ENCODE measurements at regions not wholly inside any gene's neighbourhood (a gene's known extent, or its start where the extent isn't known, plus 50 kb on each side); places are given as distances from the start of the nearest gene placed in this dataset.

DNA sequence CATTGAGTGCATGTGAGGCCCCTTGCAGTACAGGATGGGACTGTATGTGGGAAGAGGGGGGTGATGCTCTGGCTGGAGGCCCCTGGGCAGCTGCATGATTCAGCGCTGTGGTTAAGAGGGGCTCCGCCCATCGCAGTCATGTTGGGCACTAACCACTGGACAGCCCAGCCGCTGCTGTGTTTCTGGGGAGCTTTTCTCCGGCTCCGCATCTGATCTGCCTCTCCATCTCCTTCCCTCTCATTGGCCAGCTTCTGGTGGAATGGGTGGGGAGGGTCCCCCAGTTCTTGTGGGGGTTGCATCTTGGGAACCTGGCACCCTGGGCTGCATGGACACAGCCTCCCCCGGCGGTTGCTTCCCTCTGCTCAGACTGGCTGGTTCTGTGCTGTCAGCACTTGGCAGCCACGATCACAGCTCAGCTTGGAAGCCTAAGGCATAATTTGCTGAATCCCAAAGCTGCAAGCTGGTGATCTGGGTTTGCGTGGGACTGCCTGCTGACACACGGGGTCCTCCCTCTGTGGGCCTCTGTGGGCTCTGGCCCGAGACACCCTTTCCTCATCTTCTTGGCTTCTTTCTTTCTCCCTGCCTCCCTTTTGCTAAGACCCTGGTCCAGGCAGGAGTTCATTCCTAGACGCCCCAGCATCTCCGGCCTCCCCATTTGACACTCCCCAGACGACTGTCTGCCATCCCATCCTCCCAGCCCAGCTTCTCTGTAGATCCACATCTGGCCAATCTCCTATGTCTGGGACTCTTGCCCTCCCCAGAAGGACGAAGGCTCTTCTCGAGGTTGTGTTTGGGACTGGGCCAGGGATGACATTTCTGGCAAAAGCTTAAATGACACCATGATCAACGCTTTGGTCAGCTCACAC lies 168.3 kb downstream of the SEC14L1 start:
- TF ChIP-seq, protein P1, sequence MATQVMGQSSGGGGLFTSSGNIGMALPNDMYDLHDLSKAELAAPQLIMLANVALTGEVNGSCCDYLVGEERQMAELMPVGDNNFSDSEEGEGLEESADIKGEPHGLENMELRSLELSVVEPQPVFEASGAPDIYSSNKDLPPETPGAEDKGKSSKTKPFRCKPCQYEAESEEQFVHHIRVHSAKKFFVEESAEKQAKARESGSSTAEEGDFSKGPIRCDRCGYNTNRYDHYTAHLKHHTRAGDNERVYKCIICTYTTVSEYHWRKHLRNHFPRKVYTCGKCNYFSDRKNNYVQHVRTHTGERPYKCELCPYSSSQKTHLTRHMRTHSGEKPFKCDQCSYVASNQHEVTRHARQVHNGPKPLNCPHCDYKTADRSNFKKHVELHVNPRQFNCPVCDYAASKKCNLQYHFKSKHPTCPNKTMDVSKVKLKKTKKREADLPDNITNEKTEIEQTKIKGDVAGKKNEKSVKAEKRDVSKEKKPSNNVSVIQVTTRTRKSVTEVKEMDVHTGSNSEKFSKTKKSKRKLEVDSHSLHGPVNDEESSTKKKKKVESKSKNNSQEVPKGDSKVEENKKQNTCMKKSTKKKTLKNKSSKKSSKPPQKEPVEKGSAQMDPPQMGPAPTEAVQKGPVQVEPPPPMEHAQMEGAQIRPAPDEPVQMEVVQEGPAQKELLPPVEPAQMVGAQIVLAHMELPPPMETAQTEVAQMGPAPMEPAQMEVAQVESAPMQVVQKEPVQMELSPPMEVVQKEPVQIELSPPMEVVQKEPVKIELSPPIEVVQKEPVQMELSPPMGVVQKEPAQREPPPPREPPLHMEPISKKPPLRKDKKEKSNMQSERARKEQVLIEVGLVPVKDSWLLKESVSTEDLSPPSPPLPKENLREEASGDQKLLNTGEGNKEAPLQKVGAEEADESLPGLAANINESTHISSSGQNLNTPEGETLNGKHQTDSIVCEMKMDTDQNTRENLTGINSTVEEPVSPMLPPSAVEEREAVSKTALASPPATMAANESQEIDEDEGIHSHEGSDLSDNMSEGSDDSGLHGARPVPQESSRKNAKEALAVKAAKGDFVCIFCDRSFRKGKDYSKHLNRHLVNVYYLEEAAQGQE (IDR thresholded peaks at IDR 0.05; ENCODE audit: low read depth), result no peak
- TF ChIP-seq CEBPB (IDR thresholded peaks at IDR 0.05) (no peak), TAF1 (IDR thresholded peaks at IDR 0.05; ENCODE audit: low read depth) (no peak)
- TF ChIP-seq, protein P2, sequence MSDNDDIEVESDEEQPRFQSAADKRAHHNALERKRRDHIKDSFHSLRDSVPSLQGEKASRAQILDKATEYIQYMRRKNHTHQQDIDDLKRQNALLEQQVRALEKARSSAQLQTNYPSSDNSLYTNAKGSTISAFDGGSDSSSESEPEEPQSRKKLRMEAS (IDR thresholded peaks at IDR 0.05), result no peak

Data from Ishikawa (cell line).